Uterus (tissue), 3 donors: ENCODE measurements at regions not wholly inside any gene's neighbourhood (a gene's known extent, or its start where the extent isn't known, plus 50 kb on each side); places are given as distances from the start of the nearest gene placed in this dataset.

Experiments
- DNase-seq, 2 donors: peaks; one replicate each; pipeline ENCODE4 v3.0.0-alpha.2; 2019 to 2020
- H3K27ac ChIP-seq, 2 donors: fragments of 200-600 bp; sonication (generic); 1 replicate in 1 of 2; 2 replicates in 1 of 2; pipeline ENCODE4 v1.5.1; 2016 to 2018
- H3K27me3 ChIP-seq, 2 donors: fragments of 200-600 bp; sonication (generic); one replicate each; pipeline ENCODE4 v1.5.1; 2018 to 2019; ENCODE audit warnings: control low read depth in 1 of 2
- H3K36me3 ChIP-seq, 2 donors: fragments of 200-600 bp; sonication (generic); one replicate each; pipeline ENCODE4 v1.5.1; 2019; ENCODE audit warnings: control low read depth in 1 of 2
- H3K4me1 ChIP-seq, 2 donors: fragments of 200-600 bp; sonication (generic); one replicate each; pipeline ENCODE4 v1.5.1; 2018 to 2019; ENCODE audit warnings: control low read depth in 1 of 2
- H3K4me3 ChIP-seq, 2 donors: fragments of 200-600 bp; sonication (generic); 1 replicate in 1 of 2; 2 replicates in 1 of 2; pipeline ENCODE4 v1.5.1; 2018 to 2019; ENCODE audit warnings: mild to moderate bottlenecking in 1 of 2
- H3K9me3 ChIP-seq, 2 donors: fragments of 200-600 bp; sonication (generic); one replicate each; pipeline ENCODE4 v1.5.1; 2019; ENCODE audit warnings: control low read depth in 1 of 2
- POLR2A ChIP-seq, 2 donors: fragments of 450-650 bp; IDR thresholded peaks; one replicate each; pipeline ENCODE4 v1.6.1; 2016; ENCODE audit warnings: antibody characterized with exemption in 2 of 2, mild to moderate bottlenecking in 1 of 2, moderate library complexity in 1 of 2
- intact Hi-C: fragments of 100-400 bp; cut with DNase I; formaldehyde crosslinking; loops from one replicate; pipeline ENCODE4 v1.15.1; 2023; ENCODE audit warnings: low total_unique reads
- TF ChIP-seq, protein P1 (sequence below), 4 experiments: fragments of 200-600 bp in 2 of 4; fragments of 450-650 bp in 2 of 4; sonication (generic) in 2 of 4; IDR thresholded peaks; one replicate each; pipeline ENCODE4 v1.5.1; 2016 to 2019; ENCODE audit warnings: antibody characterized with exemption in 4 of 4, mild to moderate bottlenecking in 2 of 4, moderate library complexity in 1 of 4
- donor health status: DM: yes; HTN: yes; CAD: no.

DNA sequence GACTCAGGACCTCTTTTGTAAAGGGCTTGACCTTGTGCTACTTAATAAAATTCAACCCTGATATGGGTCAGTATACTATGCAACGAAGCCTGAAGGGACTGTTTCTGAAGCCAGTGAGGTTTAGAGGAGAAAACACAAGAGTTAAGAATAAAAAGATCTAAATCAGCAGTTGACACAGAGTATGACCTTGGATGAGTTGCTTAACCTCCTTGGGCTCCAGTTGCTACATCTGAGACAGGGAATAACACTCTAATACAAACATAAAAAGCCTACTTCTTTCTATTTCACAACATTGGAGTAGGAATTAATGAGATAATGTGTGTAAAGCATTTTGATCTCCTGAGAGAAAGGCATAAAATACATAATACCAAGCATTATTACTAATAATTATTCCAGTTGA lies 882.4 kb upstream of the ADGRL2 start:
- intact Hi-C loops: no loop called here
- no peaks in the 10 kb centered on the region for H3K9me3 ChIP-seq
- no peak overlapping the region for H3K4me3 ChIP-seq
- no peak for DNase-seq
- H3K36me3 ChIP-seq: no peaks in the 10 kb centered on the region
- no peak overlapping the region for H3K27ac ChIP-seq
- no peaks in the 10 kb centered on the region for H3K4me1 ChIP-seq
- H3K27me3 ChIP-seq: no peaks in the 10 kb centered on the region
- TF ChIP-seq, protein P1, sequence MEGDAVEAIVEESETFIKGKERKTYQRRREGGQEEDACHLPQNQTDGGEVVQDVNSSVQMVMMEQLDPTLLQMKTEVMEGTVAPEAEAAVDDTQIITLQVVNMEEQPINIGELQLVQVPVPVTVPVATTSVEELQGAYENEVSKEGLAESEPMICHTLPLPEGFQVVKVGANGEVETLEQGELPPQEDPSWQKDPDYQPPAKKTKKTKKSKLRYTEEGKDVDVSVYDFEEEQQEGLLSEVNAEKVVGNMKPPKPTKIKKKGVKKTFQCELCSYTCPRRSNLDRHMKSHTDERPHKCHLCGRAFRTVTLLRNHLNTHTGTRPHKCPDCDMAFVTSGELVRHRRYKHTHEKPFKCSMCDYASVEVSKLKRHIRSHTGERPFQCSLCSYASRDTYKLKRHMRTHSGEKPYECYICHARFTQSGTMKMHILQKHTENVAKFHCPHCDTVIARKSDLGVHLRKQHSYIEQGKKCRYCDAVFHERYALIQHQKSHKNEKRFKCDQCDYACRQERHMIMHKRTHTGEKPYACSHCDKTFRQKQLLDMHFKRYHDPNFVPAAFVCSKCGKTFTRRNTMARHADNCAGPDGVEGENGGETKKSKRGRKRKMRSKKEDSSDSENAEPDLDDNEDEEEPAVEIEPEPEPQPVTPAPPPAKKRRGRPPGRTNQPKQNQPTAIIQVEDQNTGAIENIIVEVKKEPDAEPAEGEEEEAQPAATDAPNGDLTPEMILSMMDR (IDR thresholded peaks at IDR 0.05): no peak
- TF ChIP-seq POLR2A (IDR thresholded peaks at IDR 0.05): no peak

DNA sequence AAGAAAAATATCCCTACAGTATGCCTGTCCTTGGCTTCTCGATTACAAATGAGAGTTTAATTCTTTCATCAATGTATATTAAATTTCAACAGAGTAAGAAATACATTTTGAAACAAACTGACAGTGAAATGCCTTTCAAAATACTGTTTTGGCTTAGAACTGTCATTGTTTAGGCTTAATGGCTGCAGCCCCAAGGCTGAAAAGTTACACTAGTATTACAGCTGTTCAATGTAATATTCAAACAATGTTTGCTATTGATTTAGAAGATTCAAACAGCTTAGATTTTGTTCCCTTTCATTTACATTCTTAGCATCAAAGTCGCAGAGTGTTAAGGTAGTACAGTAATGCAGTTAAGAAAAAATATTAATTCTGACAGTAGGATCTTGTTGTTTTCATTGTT lies 882.9 kb upstream of the ADGRL2 start:
- H3K4me1 ChIP-seq: no peaks in the 10 kb centered on the region
- no peaks in the 10 kb centered on the region for H3K36me3 ChIP-seq
- no peak overlapping the region for H3K4me3 ChIP-seq
- intact Hi-C loops: no loop called here
- DNase-seq: no peak
- H3K27me3 ChIP-seq: no peaks in the 10 kb centered on the region
- no peaks in the 10 kb centered on the region for H3K9me3 ChIP-seq
- no peak overlapping the region for H3K27ac ChIP-seq
- no peak for TF ChIP-seq POLR2A (IDR thresholded peaks at IDR 0.05)
- TF ChIP-seq, protein P1 (IDR thresholded peaks at IDR 0.05): no peak

DNA sequence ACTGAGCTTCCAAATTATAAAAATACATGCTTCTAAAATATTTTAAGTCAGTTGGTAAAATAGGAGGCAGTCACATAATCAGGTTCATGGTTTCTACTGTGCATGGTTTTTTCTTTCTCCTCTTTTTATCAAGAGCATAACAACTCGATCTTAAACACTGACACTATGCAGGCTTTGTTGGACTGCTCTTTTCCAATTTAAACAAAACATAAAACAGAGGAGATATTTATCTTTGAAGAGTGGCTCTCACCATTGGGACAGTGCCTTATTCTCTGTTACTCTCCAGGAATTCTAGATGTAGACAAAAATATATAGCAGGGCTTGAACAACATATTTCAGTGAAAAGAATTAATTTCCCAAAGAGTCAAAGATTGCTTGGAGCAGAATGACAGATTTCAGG lies 883.5 kb upstream of the ADGRL2 start:
- no peak overlapping the region for H3K4me3 ChIP-seq
- no peaks in the 10 kb centered on the region for H3K9me3 ChIP-seq
- TF ChIP-seq, protein P1 (IDR thresholded peaks at IDR 0.05): no peak
- TF ChIP-seq POLR2A (IDR thresholded peaks at IDR 0.05): no peak
- H3K27me3 ChIP-seq: no peaks in the 10 kb centered on the region
- no peak for DNase-seq
- intact Hi-C loops: no loop called here
- no peak overlapping the region for H3K27ac ChIP-seq
- H3K36me3 ChIP-seq: no peaks in the 10 kb centered on the region
- H3K4me1 ChIP-seq: no peaks in the 10 kb centered on the region

DNA sequence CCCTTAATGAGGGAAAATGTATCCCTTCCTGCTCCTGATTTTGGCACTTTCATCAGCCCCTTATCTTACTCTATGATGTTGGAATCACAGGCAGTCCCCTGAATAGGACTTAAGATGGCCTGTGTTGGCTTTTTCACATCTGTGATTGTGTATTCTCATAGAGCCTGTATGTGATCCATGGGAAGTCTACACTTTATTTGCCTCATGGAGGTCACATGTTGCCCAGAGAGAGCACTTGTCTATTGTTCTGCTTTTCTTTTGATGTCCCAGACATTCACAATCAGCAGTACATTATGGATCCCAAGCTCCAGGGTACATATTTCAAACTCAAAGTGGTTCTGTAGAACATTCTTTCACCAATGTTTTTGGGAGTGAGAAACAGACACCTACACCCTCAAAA lies 885.2 kb upstream of the ADGRL2 start:
- no peak for DNase-seq
- no peaks in the 10 kb centered on the region for H3K27me3 ChIP-seq
- no peaks in the 10 kb centered on the region for H3K36me3 ChIP-seq
- no peak overlapping the region for H3K4me3 ChIP-seq
- no peaks in the 10 kb centered on the region for H3K4me1 ChIP-seq
- no peak for TF ChIP-seq POLR2A (IDR thresholded peaks at IDR 0.05)
- TF ChIP-seq, protein P1 (IDR thresholded peaks at IDR 0.05): no peak
- H3K9me3 ChIP-seq: no peaks in the 10 kb centered on the region
- no peak overlapping the region for H3K27ac ChIP-seq
- intact Hi-C loops: no loop called here

DNA sequence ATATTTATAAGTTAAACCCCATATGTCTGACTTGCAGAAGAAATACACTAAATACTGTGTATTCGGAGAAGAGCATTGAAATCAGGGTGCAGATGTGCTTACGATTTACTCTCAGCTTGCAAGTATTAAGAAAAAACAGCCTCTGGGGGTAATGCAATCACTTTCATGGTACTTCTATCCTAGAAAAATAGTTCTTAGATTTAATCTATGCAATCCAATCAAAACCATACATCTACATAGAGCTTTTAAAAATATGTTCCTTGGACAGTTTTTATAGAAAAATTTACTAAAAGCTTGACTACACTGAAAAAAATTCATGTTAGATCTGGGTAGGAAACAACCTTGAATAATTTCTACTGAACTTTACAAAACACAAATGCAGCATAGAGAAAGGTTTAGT lies 890.3 kb upstream of the ADGRL2 start:
- no peak for TF ChIP-seq POLR2A (IDR thresholded peaks at IDR 0.05)
- TF ChIP-seq, protein P1 (IDR thresholded peaks at IDR 0.05): no peak
- H3K9me3 ChIP-seq: no peaks in the 10 kb centered on the region
- DNase-seq: no peak
- no peak overlapping the region for H3K4me3 ChIP-seq
- H3K27me3 ChIP-seq: no peaks in the 10 kb centered on the region
- no peak overlapping the region for H3K27ac ChIP-seq
- H3K36me3 ChIP-seq: no peaks in the 10 kb centered on the region
- no peaks in the 10 kb centered on the region for H3K4me1 ChIP-seq
- intact Hi-C loops: no loop called here
